H9 (cell line): ENCODE measurements at regions not wholly inside any gene's neighbourhood (a gene's known extent, or its start where the extent isn't known, plus 50 kb on each side); places are given as distances from the start of the nearest gene placed in this dataset.

Source experiments
- DNase-seq: peaks from one replicate; pipeline ENCODE4 v3.0.0-alpha.2; 2017
- H2AFZ ChIP-seq: one replicate; pipeline ENCODE4 v1.6.1; 2013; ENCODE audit warnings: mild to moderate bottlenecking, low read length, control low read depth, moderate library complexity
- H2AK5ac ChIP-seq: 2 replicates; pipeline ENCODE4 v1.6.1; 2013; ENCODE audit warnings: low read length, control low read depth, mixed read lengths; ENCODE audit not compliant: insufficient read length
- H2BK120ac ChIP-seq: one replicate; pipeline ENCODE4 v1.6.1; 2013; ENCODE audit warnings: low read depth, mild to moderate bottlenecking, low read length, control low read depth, inconsistent platforms; ENCODE audit not compliant: poor library complexity, severe bottlenecking
- H2BK12ac ChIP-seq: 2 replicates; pipeline ENCODE4 v1.6.1; 2013; ENCODE audit warnings: low read length, control low read depth, mixed read lengths, low read depth; ENCODE audit not compliant: insufficient read length
- H2BK15ac ChIP-seq: 2 replicates; pipeline ENCODE4 v1.6.1; 2013; ENCODE audit warnings: low read depth, low read length, control low read depth
- H2BK20ac ChIP-seq: one replicate; pipeline ENCODE4 v1.6.1; 2013; ENCODE audit warnings: low read depth, mild to moderate bottlenecking, low read length, control low read depth, inconsistent platforms; ENCODE audit not compliant: poor library complexity, severe bottlenecking
- H2BK5ac ChIP-seq: 2 replicates; pipeline ENCODE4 v1.6.1; 2013; ENCODE audit warnings: low read length, control low read depth, mixed read lengths; ENCODE audit not compliant: insufficient read length
- H3K14ac ChIP-seq: 2 replicates; pipeline ENCODE4 v1.6.1; 2013; ENCODE audit warnings: low read length, control low read depth; ENCODE audit not compliant: insufficient read depth
- H3K18ac ChIP-seq: 2 replicates; pipeline ENCODE4 v1.6.1; 2013; ENCODE audit warnings: low read depth, mild to moderate bottlenecking, mixed read lengths, low read length, control low read depth; ENCODE audit not compliant: insufficient read length
- H3K23ac ChIP-seq: 2 replicates; pipeline ENCODE4 v1.6.1; 2013; ENCODE audit warnings: low read length, control low read depth, mixed read lengths, low read depth; ENCODE audit not compliant: insufficient read length
- H3K23me2 ChIP-seq: 2 replicates; pipeline ENCODE4 v1.6.1; 2013; ENCODE audit warnings: low read depth, mild to moderate bottlenecking, mixed read lengths, low read length, control low read depth; ENCODE audit not compliant: insufficient read length, poor library complexity, severe bottlenecking
- H3K27ac ChIP-seq: 2 replicates; pipeline ENCODE4 v1.5.1; 2013; ENCODE audit warnings: low read length, control low read depth, mixed read lengths, low read depth; ENCODE audit not compliant: insufficient read length
- H3K27me3 ChIP-seq: 2 replicates; pipeline ENCODE4 v1.6.1; 2013; ENCODE audit warnings: low read length, control low read depth, inconsistent platforms; ENCODE audit not compliant: insufficient read depth
- H3K4ac ChIP-seq: 2 replicates; pipeline ENCODE4 v1.6.1; 2013; ENCODE audit warnings: low read depth, mild to moderate bottlenecking, control low read depth, inconsistent platforms, low read length, moderate library complexity
- H3K4me1 ChIP-seq: 2 replicates; pipeline ENCODE4 v1.6.1; 2013; ENCODE audit warnings: low read length, control low read depth, inconsistent platforms; ENCODE audit not compliant: insufficient read depth
- H3K4me2 ChIP-seq: 2 replicates; pipeline ENCODE4 v1.6.1; 2013; ENCODE audit warnings: low read length, control low read depth, mixed read lengths; ENCODE audit not compliant: insufficient read length, insufficient read depth
- H3K56ac ChIP-seq: 2 replicates; pipeline ENCODE4 v1.6.1; 2013; ENCODE audit warnings: low read depth, mild to moderate bottlenecking, mixed read lengths, low read length, control low read depth; ENCODE audit not compliant: insufficient read length
- H3K79me1 ChIP-seq: 2 replicates; pipeline ENCODE4 v1.6.1; 2013; ENCODE audit warnings: low read depth, mild to moderate bottlenecking, moderate library complexity, low read length, control low read depth, inconsistent platforms; ENCODE audit not compliant: insufficient read depth, poor library complexity, severe bottlenecking
- H3K79me2 ChIP-seq: 2 replicates; pipeline ENCODE4 v1.6.1; 2013; ENCODE audit warnings: low read length, control low read depth, inconsistent platforms; ENCODE audit not compliant: insufficient read depth
- H3K9ac ChIP-seq: 2 replicates; pipeline ENCODE4 v1.6.1; 2013; ENCODE audit warnings: low read length, control low read depth, mixed read lengths; ENCODE audit not compliant: insufficient read length; ENCODE audit errors: extremely low read depth
- H3K9me3 ChIP-seq: one replicate; pipeline ENCODE4 v1.6.1; 2013; ENCODE audit warnings: low read depth, low read length, inconsistent platforms; ENCODE audit not compliant: control insufficient read depth
- H3T11ph ChIP-seq: one replicate; pipeline ENCODE4 v1.6.1; 2013; ENCODE audit warnings: mild to moderate bottlenecking, low read length, control low read depth, inconsistent platforms
- H4K20me1 ChIP-seq: one replicate; pipeline ENCODE4 v1.6.1; 2013; ENCODE audit not compliant: control insufficient read depth, insufficient read length, insufficient read depth
- H4K5ac ChIP-seq: 2 replicates; pipeline ENCODE4 v1.6.1; 2013; ENCODE audit warnings: low read depth, mild to moderate bottlenecking, mixed read lengths, low read length, control low read depth; ENCODE audit not compliant: insufficient read length
- H4K8ac ChIP-seq: replicated peaks from 2 replicates; pipeline ENCODE4 v1.6.1; 2013; ENCODE audit warnings: low read length, control low read depth, mixed read lengths, low read depth; ENCODE audit not compliant: insufficient read length
- H4K91ac ChIP-seq: 2 replicates; pipeline ENCODE4 v1.6.1; 2013; ENCODE audit warnings: low read depth, mild to moderate bottlenecking, moderate library complexity, mixed read lengths, low read length, control low read depth; ENCODE audit not compliant: insufficient read length
- H3K27ac Mint-ChIP-seq, 3 experiments: 2 replicates in 2 of 3; 3 replicates in 1 of 3; pipeline ENCODE4 v1.8.0; 2020 to 2021; ENCODE audit warnings: mixed read lengths in 3 of 3, mild to moderate bottlenecking in 1 of 3, moderate library complexity in 1 of 3
- H3K27me3 Mint-ChIP-seq: 2 replicates; pipeline ENCODE4 v1.8.0; 2021; ENCODE audit warnings: low read depth, mild to moderate bottlenecking, moderate library complexity, mixed read lengths
- H3K36me3 Mint-ChIP-seq, 3 experiments: 2 replicates in 2 of 3; 3 replicates in 1 of 3; pipeline ENCODE4 v1.8.0; 2020 to 2021; ENCODE audit warnings: low read depth in 3 of 3, mixed read lengths in 3 of 3; ENCODE audit not compliant: insufficient read depth in 1 of 3
- H3K4me1 Mint-ChIP-seq, 2 experiments: 2 replicates each; pipeline ENCODE4 v1.8.0; 2020; ENCODE audit warnings: mixed read lengths in 2 of 2
- H3K4me3 Mint-ChIP-seq, 2 experiments: 2 replicates in 1 of 2; 3 replicates in 1 of 2; pipeline ENCODE4 v1.8.0; 2020 to 2021; ENCODE audit warnings: mild to moderate bottlenecking in 2 of 2, mixed read lengths in 2 of 2, moderate library complexity in 1 of 2
- H3K9me3 Mint-ChIP-seq, 2 experiments: 2 replicates in 1 of 2; 3 replicates in 1 of 2; pipeline ENCODE4 v1.8.0; 2020; ENCODE audit warnings: mild to moderate bottlenecking in 2 of 2, mixed read lengths in 2 of 2, moderate library complexity in 1 of 2
- WGBS: extraction: QIAGEN DNeasy Blood & Tissue Kit; methylation state at CpG from one replicate; pipeline ENCODE4 v1.1.7; 2013; ENCODE audit warnings: missing lambda C conversion rate, low lambda C conversion rate, mixed read lengths; ENCODE audit not compliant: insufficient read length; ENCODE audit errors: extremely low coverage; 5-methylcytosine and 5-hydroxymethylcytosine counted together
- TF ChIP-seq, protein P1 (sequence below): fragments of 200-600 bp; sonication (generic); conservative IDR thresholded peaks from 3 replicates; pipeline ENCODE4 v1.8.0; 2021; ENCODE audit warnings: antibody characterized with exemption, mild to moderate bottlenecking

DNA sequence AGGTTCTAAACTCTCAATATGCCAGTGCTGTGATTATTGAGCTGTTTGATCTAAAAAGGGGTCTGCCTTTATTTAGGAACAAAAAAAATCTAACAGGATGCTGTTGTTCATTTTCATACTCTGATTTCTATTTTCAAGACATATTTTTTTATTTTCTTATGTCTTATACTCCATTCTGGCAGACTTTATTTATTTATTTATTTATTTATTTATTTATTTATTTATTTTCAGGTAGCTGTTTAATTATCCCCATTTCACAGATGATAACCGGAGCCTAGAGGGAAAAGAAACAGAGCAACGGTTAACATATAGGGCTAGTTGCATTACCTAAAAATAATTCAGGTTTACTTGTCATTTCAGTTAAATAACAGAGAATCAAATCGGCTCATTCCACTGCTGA, 174.4 kb downstream of the CENPF start:
- TF ChIP-seq, protein P1, sequence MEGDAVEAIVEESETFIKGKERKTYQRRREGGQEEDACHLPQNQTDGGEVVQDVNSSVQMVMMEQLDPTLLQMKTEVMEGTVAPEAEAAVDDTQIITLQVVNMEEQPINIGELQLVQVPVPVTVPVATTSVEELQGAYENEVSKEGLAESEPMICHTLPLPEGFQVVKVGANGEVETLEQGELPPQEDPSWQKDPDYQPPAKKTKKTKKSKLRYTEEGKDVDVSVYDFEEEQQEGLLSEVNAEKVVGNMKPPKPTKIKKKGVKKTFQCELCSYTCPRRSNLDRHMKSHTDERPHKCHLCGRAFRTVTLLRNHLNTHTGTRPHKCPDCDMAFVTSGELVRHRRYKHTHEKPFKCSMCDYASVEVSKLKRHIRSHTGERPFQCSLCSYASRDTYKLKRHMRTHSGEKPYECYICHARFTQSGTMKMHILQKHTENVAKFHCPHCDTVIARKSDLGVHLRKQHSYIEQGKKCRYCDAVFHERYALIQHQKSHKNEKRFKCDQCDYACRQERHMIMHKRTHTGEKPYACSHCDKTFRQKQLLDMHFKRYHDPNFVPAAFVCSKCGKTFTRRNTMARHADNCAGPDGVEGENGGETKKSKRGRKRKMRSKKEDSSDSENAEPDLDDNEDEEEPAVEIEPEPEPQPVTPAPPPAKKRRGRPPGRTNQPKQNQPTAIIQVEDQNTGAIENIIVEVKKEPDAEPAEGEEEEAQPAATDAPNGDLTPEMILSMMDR, result no peak
- H3K56ac ChIP-seq, result no peak overlapping the region
- H3K18ac ChIP-seq, result no peak overlapping the region
- H3K36me3 Mint-ChIP-seq, result no peaks in the 10 kb centered on the region
- no peak overlapping the region for H2BK15ac ChIP-seq
- no peak overlapping the region for H2BK120ac ChIP-seq
- no peak overlapping the region for H2AFZ ChIP-seq
- no peaks in the 10 kb centered on the region for H3K23me2 ChIP-seq
- H3K79me2 ChIP-seq, result no peaks in the 10 kb centered on the region
- no peak overlapping the region for H3K27ac Mint-ChIP-seq
- no peak overlapping the region for H3K9ac ChIP-seq
- no peak overlapping the region for H3K4ac ChIP-seq
- no peak for DNase-seq
- H3K27me3 ChIP-seq, result no peaks in the 10 kb centered on the region
- no peak overlapping the region for H2AK5ac ChIP-seq
- H3K27me3 Mint-ChIP-seq, result no peaks in the 10 kb centered on the region
- no peak overlapping the region for H3K23ac ChIP-seq
- no peak overlapping the region for H3K27ac ChIP-seq
- no peak overlapping the region for H2BK20ac ChIP-seq
- no peak overlapping the region for H3K4me3 Mint-ChIP-seq
- no peak overlapping the region for H4K5ac ChIP-seq
- no peak overlapping the region for H3T11ph ChIP-seq
- no peak overlapping the region for H4K91ac ChIP-seq
- H3K4me1 ChIP-seq, result no peaks in the 10 kb centered on the region
- no peaks in the 10 kb centered on the region for H3K9me3 ChIP-seq
- no peaks in the 10 kb centered on the region for H3K79me1 ChIP-seq
- no peak overlapping the region for H2BK12ac ChIP-seq
- no peak overlapping the region for H3K4me2 ChIP-seq
- no peaks in the 10 kb centered on the region; a peak in 1 of 5 replicates for H3K9me3 Mint-ChIP-seq
- H2BK5ac ChIP-seq, result no peak overlapping the region
- no peak overlapping the region for H3K14ac ChIP-seq
- no peaks in the 10 kb centered on the region for H4K20me1 ChIP-seq
- no peaks in the 10 kb centered on the region for H3K4me1 Mint-ChIP-seq
- H4K8ac ChIP-seq, result no peak overlapping the region
- no CpG with 5 or more reads among the region's 3 CpGs for WGBS
